GM12872 (cell line): ENCODE measurements at regions not wholly inside any gene's neighbourhood (a gene's known extent, or its start where the extent isn't known, plus 50 kb on each side); places are given as distances from the start of the nearest gene placed in this dataset.

Experiments
- CTCF ChIP-seq: IDR thresholded peaks from 3 replicates; pipeline ENCODE4 v1.5.1; 2011; ENCODE audit warnings: low read depth, mild to moderate bottlenecking, low read length, moderate library complexity; ENCODE audit not compliant: insufficient read depth

- TF ChIP-seq CTCF = no peak
Measured at GRCh38 chr13:53131361-53131760, 102.7 kb downstream of the OLFM4 start.

GRCh38 chr13:53135301-53135700, 106.7 kb downstream of the OLFM4 start:
- TF ChIP-seq CTCF = no peak

- no peak for TF ChIP-seq CTCF
Measured at GRCh38 chr13:53136554-53137215, 108.1 kb downstream of the OLFM4 start.

DNA sequence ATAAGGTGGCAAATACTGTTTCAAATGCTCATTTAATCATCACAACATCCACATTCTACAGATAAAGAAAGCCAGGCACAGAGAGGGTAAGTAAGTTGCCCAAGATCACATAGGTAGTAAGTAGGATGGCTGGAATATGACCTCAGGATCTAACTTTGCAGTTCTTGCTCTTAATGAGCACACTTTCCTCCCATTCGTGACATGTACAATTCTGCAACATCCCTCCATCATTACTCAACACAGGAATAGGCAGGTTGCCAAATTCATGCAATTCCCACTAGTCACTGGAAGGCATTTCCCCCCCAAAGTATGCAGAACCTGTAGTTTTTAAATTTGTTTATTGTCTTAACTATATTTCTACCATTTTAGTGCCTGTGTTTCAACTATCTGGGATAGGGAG, 109.2 kb downstream of the OLFM4 start:
- no peak for TF ChIP-seq CTCF

GRCh38 chr13:53138376-53139036, 109.9 kb downstream of the OLFM4 start:
- TF ChIP-seq CTCF = no peak

- TF ChIP-seq CTCF = no peak
Measured at GRCh38 chr13:53141336-53141735, 112.7 kb downstream of the OLFM4 start.

DNA sequence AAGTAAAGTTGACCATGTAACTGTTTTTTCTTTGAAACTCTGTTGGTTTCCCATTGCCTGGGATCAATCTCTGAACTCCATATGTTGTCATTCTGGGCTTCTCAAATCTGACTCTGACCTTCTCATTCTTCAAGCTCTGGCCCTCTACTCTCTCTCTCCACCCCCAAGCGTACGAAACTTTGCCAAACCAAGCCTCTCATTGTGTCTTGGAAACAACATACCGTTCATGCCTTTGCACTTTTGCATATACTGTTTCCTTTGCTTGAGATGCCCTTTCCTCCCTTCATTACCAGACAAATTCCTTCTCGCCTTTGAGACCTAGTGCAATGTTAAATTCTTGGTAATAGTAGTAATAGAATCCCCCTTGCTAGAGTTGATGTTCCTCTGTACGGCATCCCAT, 113.7 kb downstream of the OLFM4 start:
- no peak for TF ChIP-seq CTCF
